ENCODE measurements at regions not wholly inside any gene's neighbourhood (a gene's known extent, or its start where the extent isn't known, plus 50 kb on each side); places are given as distances from the start of the nearest gene placed in this dataset.

DNA sequence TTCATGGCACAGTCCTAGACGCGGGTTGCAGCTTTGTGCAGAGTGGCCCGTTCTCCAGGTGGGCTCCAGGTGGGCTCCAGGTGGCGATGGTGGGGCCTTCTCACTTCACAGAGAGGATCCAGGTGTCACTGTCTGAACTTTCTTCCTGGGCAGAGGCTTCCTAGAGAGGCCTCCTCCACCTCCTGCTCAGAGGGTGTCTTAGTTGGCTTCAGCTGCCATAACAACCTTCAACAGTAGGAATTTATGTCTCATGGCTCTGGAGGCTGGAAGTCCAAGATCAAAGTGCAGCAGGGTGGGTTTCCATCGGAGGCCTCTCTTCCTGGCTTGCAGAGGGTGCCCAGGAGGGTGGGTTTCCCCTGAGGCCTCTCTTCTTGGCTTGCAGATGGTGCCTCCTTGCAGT, 125.1 kb downstream of the GLRX3 start:
- no peak overlapping the region for H3K27ac ChIP-seq
- H3K27me3 ChIP-seq = no peaks in the 10 kb centered on the region
- no peaks in the 10 kb centered on the region for H3K36me3 ChIP-seq
- no peaks in the 10 kb centered on the region for H3K4me1 ChIP-seq (ENCODE audit: control insufficient read depth in 1 of 2, insufficient read depth in 1 of 2, low read depth in 1 of 2, low read length in 1 of 2)
- TF ChIP-seq, protein P1, sequence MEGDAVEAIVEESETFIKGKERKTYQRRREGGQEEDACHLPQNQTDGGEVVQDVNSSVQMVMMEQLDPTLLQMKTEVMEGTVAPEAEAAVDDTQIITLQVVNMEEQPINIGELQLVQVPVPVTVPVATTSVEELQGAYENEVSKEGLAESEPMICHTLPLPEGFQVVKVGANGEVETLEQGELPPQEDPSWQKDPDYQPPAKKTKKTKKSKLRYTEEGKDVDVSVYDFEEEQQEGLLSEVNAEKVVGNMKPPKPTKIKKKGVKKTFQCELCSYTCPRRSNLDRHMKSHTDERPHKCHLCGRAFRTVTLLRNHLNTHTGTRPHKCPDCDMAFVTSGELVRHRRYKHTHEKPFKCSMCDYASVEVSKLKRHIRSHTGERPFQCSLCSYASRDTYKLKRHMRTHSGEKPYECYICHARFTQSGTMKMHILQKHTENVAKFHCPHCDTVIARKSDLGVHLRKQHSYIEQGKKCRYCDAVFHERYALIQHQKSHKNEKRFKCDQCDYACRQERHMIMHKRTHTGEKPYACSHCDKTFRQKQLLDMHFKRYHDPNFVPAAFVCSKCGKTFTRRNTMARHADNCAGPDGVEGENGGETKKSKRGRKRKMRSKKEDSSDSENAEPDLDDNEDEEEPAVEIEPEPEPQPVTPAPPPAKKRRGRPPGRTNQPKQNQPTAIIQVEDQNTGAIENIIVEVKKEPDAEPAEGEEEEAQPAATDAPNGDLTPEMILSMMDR (IDR thresholded peaks at IDR 0.05) = no peak
- no peaks in the 10 kb centered on the region for H3K9me3 ChIP-seq
- H3K4me3 ChIP-seq (ENCODE audit: low read depth in 1 of 2, low read length in 1 of 2) = no peak overlapping the region

DNA sequence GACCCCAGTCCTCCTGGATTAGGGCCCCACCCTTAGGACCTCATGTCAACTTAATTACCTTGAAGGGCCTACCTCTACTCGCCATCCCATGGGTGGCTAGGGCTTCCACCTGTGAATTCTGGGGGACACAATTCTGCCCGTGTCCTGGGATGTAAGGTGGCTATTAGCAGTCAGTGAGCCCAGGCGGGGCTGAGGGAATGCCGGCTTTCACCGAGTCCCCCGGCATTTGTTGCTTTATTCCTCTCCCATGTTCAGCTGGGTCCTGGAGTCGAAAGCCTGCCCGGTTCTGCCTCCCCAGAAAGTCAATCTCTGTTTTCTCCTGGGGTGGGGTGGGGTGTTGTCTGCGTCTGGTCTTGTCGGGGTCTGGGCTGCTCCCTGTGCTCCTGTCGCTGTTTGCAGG, 125.6 kb downstream of the GLRX3 start:
- TF ChIP-seq, protein P1 (IDR thresholded peaks at IDR 0.05) = no peak
- Histone ChIP-seq H3K27ac (no peak overlapping the region), H3K9me3 (no peaks in the 10 kb centered on the region), H3K36me3 (no peaks in the 10 kb centered on the region), H3K4me3 (ENCODE audit: low read depth in 1 of 2, low read length in 1 of 2) (no peak overlapping the region), H3K27me3 (no peaks in the 10 kb centered on the region), H3K4me1 (ENCODE audit: control insufficient read depth in 1 of 2, insufficient read depth in 1 of 2, low read depth in 1 of 2, low read length in 1 of 2) (no peaks in the 10 kb centered on the region)

DNA sequence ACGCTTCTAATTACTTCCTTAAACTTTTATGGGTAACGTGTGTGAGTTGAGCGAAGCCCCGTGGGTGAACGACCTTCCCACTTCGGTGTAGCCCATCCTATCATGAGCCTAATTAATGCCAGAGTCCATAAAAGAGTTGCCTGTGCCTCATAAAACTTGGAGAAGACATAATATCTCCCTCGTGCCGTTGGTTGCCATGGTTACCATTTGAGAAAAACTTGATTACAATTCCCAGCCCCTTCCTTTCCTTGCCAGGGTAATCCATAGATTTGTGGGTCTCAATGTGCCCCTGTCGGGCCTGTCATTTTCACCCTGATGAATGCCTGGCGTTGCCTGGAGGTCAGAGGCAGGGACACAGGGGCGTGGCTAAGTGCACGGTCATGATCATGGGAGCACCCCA, 127.1 kb downstream of the GLRX3 start:
- no peak overlapping the region for H3K4me3 ChIP-seq (ENCODE audit: low read depth in 1 of 2, low read length in 1 of 2)
- H3K4me1 ChIP-seq (ENCODE audit: control insufficient read depth in 1 of 2, insufficient read depth in 1 of 2, low read depth in 1 of 2, low read length in 1 of 2) = no peaks in the 10 kb centered on the region
- TF ChIP-seq, protein P1 (IDR thresholded peaks at IDR 0.05) = no peak
- H3K36me3 ChIP-seq = no peaks in the 10 kb centered on the region
- no peak overlapping the region for H3K27ac ChIP-seq
- no peaks in the 10 kb centered on the region for H3K9me3 ChIP-seq
- H3K27me3 ChIP-seq = no peaks in the 10 kb centered on the region

DNA sequence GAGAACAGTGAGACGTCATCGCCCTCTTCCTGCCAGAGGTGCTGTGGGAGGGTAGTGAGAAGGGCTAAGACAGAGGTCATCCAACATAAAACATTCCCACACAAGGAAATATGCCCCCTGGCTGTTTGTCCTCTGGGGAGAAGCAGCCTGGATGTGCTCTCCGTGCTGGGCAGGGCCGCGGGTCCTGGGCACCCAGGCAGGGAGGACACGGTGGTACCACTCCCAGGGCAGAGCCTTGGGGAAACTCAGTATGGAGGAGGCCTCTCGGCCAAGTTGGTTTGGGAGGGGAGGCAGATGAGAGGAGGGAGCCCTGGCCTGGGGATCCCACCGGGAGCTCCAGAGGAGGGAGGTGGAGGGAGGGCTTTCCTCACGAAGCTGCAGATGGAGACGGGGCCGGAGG, 129.4 kb downstream of the GLRX3 start:
- H3K27ac ChIP-seq = no peak overlapping the region
- no peaks in the 10 kb centered on the region for H3K36me3 ChIP-seq
- no peaks in the 10 kb centered on the region for H3K27me3 ChIP-seq
- H3K4me3 ChIP-seq (ENCODE audit: low read depth in 1 of 2, low read length in 1 of 2) = no peak overlapping the region
- TF ChIP-seq, protein P1 (IDR thresholded peaks at IDR 0.05) = no peak
- no peaks in the 10 kb centered on the region for H3K4me1 ChIP-seq (ENCODE audit: control insufficient read depth in 1 of 2, insufficient read depth in 1 of 2, low read depth in 1 of 2, low read length in 1 of 2)
- H3K9me3 ChIP-seq = no peaks in the 10 kb centered on the region

DNA sequence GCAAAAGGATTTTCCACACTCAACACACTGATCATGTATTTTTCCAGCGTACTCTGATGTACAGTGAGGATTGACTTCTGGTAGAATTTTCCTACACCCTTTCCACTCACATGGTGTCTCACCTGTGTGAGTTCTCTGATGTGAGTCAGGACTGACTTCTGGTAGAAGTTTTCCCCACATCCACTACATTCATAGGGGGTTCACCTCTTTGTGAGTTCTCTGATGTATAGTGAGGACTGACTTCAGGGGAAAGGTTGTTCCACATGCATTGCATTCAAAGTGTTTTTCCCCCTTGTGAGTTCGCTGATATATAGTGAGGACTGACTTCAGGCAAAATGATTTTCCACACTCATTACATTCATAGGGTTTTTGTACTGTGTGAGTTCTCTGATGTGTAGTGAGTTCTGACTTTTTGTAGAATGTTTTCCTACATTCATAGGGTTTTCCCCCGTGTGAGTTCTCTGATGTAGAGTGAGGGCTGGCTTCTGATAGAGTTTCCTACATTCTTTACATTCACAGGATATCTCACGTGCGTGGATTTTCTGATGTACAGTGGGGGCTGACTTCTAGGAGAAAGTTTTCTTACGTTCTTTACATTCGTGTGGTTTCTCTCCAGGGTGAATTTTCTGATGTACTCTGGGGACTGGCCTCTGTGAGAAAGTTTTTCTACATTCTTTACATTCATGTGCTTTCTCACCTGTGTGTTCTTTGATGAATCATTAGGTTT, 146.5 kb downstream of the GLRX3 start:
- Histone ChIP-seq H3K27me3 (no peaks in the 10 kb centered on the region), H3K36me3 (no peaks in the 10 kb centered on the region), H3K4me1 (ENCODE audit: control insufficient read depth in 1 of 2, insufficient read depth in 1 of 2, low read depth in 1 of 2, low read length in 1 of 2) (no peaks in the 10 kb centered on the region), H3K9me3 (peaks cover 30% of the 10 kb centered on the region), H3K27ac (no peak overlapping the region), H3K4me3 (ENCODE audit: low read depth in 1 of 2, low read length in 1 of 2) (no peak overlapping the region)
- TF ChIP-seq, protein P1 (IDR thresholded peaks at IDR 0.05) = no peak
